Panc1 (cell line): ENCODE measurements at regions not wholly inside any gene's neighbourhood (a gene's known extent, or its start where the extent isn't known, plus 50 kb on each side); places are given as distances from the start of the nearest gene placed in this dataset.

Experiments
- TF ChIP-seq, protein P1 (sequence below): fragments of 450-650 bp; IDR thresholded peaks from 2 replicates; pipeline ENCODE4 v1.5.1; 2017; ENCODE audit warnings: mild to moderate bottlenecking
- TF ChIP-seq, protein P2 (sequence below), 2 experiments: IDR thresholded peaks; 2 replicates each; pipeline ENCODE4 v1.6.1; 2011 to 2012; ENCODE audit warnings: low read depth in 2 of 2, control low read depth in 1 of 2, low read length in 1 of 2, mild to moderate bottlenecking in 1 of 2, moderate library complexity in 1 of 2; ENCODE audit not compliant: insufficient read depth in 1 of 2

DNA sequence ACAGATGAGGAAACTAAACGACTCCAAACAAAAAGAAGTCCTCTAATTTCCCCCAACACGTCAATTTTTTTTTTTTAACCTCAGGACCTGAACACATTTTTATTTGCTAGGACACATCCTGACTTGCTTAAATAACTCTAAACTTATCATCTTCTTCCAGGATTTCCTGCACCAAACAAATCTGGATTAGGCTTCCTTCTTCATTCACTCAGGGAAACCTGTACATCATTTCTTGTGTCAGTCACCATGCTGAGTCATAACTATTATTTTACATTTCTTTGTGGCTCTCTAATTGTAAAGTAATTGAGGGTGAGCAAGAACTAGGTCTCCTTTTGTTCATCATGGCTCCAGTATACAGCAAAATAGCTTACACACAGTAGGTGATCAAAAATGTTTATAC is 433.4 kb upstream of the GBE1 start:
- TF ChIP-seq, protein P1, sequence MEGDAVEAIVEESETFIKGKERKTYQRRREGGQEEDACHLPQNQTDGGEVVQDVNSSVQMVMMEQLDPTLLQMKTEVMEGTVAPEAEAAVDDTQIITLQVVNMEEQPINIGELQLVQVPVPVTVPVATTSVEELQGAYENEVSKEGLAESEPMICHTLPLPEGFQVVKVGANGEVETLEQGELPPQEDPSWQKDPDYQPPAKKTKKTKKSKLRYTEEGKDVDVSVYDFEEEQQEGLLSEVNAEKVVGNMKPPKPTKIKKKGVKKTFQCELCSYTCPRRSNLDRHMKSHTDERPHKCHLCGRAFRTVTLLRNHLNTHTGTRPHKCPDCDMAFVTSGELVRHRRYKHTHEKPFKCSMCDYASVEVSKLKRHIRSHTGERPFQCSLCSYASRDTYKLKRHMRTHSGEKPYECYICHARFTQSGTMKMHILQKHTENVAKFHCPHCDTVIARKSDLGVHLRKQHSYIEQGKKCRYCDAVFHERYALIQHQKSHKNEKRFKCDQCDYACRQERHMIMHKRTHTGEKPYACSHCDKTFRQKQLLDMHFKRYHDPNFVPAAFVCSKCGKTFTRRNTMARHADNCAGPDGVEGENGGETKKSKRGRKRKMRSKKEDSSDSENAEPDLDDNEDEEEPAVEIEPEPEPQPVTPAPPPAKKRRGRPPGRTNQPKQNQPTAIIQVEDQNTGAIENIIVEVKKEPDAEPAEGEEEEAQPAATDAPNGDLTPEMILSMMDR, result no peak
- TF ChIP-seq, protein P2, sequence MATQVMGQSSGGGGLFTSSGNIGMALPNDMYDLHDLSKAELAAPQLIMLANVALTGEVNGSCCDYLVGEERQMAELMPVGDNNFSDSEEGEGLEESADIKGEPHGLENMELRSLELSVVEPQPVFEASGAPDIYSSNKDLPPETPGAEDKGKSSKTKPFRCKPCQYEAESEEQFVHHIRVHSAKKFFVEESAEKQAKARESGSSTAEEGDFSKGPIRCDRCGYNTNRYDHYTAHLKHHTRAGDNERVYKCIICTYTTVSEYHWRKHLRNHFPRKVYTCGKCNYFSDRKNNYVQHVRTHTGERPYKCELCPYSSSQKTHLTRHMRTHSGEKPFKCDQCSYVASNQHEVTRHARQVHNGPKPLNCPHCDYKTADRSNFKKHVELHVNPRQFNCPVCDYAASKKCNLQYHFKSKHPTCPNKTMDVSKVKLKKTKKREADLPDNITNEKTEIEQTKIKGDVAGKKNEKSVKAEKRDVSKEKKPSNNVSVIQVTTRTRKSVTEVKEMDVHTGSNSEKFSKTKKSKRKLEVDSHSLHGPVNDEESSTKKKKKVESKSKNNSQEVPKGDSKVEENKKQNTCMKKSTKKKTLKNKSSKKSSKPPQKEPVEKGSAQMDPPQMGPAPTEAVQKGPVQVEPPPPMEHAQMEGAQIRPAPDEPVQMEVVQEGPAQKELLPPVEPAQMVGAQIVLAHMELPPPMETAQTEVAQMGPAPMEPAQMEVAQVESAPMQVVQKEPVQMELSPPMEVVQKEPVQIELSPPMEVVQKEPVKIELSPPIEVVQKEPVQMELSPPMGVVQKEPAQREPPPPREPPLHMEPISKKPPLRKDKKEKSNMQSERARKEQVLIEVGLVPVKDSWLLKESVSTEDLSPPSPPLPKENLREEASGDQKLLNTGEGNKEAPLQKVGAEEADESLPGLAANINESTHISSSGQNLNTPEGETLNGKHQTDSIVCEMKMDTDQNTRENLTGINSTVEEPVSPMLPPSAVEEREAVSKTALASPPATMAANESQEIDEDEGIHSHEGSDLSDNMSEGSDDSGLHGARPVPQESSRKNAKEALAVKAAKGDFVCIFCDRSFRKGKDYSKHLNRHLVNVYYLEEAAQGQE (IDR thresholded peaks at IDR 0.05; ENCODE audit: insufficient read depth in 1 of 2, low read depth in 2 of 2, low read length in 1 of 2), result no peak
